GM12865 (cell line): ENCODE measurements at regions not wholly inside any gene's neighbourhood (a gene's known extent, or its start where the extent isn't known, plus 50 kb on each side); places are given as distances from the start of the nearest gene placed in this dataset.

Experiments
- DNase-seq: peaks from one replicate; pipeline ENCODE4 v3.0.0; 2010; ENCODE audit warnings: low read depth
- H3K4me3 ChIP-seq: 2 replicates; pipeline ENCODE4 v1.5.1; 2011; ENCODE audit warnings: mild to moderate bottlenecking, low read depth, low read length, control low read depth
- TF ChIP-seq, protein P1 (sequence below): IDR thresholded peaks from 2 replicates; pipeline ENCODE4 v1.5.1; 2011; ENCODE audit warnings: low read length, control low read depth, low read depth, inconsistent platforms; ENCODE audit not compliant: insufficient read depth; ENCODE audit errors: missing control alignments

DNA sequence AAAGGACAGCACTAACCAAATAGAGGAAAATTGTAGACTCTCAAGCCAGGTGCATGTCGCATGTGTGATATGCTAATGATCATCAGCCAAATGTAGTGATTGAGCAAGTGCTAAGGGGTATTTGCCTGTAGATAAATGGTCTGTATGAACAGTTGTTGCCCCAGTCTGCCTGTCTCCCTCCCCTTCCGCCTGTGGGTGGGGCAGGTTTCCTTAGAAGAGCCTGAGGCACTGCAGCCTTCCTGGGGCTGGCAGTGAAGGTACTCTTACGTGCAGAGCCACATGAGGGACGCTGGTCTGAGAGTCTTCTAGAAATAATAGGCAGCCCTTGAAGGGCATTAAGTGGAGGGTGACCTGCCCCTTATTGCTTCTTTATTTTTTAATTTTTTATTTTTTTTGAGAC lies 152.1 kb downstream of the SNX10 start:
- TF ChIP-seq, protein P1, sequence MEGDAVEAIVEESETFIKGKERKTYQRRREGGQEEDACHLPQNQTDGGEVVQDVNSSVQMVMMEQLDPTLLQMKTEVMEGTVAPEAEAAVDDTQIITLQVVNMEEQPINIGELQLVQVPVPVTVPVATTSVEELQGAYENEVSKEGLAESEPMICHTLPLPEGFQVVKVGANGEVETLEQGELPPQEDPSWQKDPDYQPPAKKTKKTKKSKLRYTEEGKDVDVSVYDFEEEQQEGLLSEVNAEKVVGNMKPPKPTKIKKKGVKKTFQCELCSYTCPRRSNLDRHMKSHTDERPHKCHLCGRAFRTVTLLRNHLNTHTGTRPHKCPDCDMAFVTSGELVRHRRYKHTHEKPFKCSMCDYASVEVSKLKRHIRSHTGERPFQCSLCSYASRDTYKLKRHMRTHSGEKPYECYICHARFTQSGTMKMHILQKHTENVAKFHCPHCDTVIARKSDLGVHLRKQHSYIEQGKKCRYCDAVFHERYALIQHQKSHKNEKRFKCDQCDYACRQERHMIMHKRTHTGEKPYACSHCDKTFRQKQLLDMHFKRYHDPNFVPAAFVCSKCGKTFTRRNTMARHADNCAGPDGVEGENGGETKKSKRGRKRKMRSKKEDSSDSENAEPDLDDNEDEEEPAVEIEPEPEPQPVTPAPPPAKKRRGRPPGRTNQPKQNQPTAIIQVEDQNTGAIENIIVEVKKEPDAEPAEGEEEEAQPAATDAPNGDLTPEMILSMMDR, result no peak
- DNase-seq, result no peak

DNA sequence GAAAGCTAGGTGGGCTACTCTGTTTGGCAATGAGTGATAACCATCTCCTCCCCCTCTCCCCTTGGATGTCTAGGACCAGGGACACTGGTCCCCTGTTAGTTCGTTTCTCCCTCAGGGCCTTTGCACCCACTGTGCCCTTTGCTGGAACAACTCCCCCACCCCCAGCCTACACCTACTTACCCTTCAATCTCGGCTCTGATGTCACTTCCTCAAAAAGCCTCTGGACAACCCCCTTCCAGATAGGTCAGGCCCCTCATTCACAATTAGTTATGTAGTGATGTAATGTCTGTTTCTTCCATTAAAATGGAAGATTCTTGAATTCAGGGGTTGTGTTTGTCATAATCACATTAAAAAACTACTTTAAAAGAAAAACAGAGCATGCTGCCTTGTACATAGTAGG lies 152.9 kb downstream of the SNX10 start:
- H3K4me3 ChIP-seq, result no peak overlapping the region
- DNase-seq, result no peak
- TF ChIP-seq, protein P1, result no peak

More for the DNA sequence above, 152.1 kb downstream of the SNX10 start:
- no peak overlapping the region for H3K4me3 ChIP-seq

DNA sequence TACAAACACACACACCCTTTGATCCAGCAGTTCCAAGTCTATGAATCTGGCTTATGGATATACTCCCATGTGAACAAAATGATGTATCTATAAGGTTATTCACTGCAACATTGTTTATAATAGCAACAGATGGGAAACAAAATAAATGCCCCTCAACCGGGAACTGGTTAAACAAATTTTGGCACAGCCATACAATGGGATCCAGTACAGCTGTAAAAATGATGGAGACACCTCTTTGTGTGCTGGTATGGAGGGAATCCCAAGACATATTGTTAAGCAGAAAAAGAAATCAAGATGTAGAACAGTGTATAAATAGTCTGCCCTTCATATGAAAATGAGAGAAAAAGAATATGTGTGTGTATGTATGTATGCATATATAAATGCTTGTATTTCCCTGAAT lies 155.5 kb downstream of the SNX10 start:
- TF ChIP-seq, protein P1, result no peak
- DNase-seq, result no peak
- no peak overlapping the region for H3K4me3 ChIP-seq

DNA sequence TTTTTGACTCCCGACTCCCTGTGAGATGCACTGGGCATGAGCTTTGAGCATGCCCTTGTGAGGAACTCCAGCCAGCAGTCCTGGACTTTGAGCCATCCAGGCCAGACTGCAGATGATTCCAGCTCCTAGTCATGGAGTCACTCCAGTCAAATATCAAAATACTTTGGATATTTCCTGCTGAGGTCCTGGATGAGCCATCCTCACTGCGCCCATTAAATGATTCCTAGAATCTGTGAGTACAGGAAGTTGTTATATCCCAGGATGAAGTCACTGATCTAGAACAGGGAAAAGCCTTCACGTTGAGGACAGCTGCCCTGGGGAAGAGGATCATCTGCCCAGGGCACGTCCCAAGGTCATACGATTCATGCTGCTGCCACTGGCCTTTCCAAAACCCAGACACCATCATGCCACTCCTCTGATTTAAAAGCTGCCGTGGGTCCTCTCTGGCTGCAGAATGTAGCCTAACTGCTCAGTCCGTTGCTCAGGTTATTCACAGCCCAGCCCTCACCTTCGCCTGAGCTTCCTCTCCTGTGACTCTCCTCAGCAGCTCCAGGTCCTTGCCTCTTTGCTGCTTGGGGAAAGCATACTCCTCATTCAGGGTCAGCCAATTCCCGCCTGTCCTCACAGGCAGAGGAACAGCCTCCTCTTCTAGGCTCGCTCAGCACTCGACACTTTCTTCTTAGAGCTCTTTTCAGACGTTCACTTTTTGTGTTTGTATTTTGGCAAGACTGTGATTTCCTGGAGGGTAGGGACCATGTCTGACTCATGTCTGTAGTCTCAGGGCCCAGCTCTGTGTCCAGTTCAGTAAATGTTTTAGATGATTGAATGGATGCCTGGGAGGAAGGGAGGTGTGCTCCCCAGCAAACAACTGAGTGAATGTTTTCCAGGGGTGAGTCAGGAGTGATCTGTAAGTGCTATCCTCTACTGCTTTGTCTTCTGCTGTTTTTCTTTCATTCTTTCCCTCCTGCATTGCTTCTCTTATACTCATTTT lies 157.8 kb downstream of the SNX10 start:
- no peak for DNase-seq
- no peak overlapping the region for H3K4me3 ChIP-seq
- TF ChIP-seq, protein P1, result no peak

DNA sequence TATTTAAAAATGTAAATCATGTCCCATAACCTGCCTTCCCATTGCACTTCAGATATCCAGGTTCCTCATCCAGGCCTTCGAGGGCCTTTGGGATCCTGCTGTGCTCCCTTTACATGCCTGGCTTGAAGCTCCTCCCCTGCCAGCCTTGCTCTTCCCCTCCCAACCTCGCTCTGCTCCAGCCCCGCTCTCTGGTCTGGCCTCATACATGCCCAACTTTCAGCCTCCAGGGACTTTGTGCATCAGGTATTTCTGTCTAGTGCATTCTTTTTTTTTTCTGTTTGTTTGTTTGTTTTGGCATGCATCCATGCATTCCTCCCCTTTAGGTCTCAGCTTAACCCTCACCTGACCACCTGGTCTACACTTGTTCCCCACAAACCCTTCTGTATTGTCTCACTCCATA lies 160.3 kb downstream of the SNX10 start:
- DNase-seq, result no peak
- TF ChIP-seq, protein P1, result no peak
- no peak overlapping the region for H3K4me3 ChIP-seq

DNA sequence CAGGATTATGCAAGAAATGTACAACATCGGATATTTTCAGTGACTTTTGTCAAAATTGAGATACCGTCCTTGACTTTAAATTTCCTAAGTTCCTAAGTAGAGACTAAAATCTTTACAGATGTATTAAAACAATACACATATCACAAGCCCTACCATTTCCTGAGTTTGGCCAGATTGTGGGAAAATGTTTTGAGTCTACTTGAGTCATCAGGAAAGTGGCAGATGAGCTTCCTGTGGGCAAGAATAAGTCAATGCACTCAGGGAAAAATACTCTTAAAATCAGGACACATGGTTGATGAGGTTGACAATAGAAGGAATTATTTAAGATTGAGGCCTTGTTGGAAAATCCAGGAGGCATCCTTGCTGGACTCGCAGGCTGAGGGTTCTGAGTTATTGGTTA lies 162.5 kb downstream of the SNX10 start:
- no peak overlapping the region for H3K4me3 ChIP-seq
- TF ChIP-seq, protein P1, result no peak
- no peak for DNase-seq
